Hindlimb muscle (tissue), 1 donor: ENCODE measurements at regions not wholly inside any gene's neighbourhood (a gene's known extent, or its start where the extent isn't known, plus 50 kb on each side); places are given as distances from the start of the nearest gene placed in this dataset.
"Not testable (repeated sequence)": the region's sequence is repeated elsewhere in the genome, so short reads cannot be mapped to it uniquely, and the experiment has no call there.

Source experiments
- DNase-seq: peaks from one replicate; pipeline ENCODE4 v3.0.0-alpha.2; 2013

- no peak for DNase-seq
Observed at GRCh38 chr6:130675072-130675471, 152.1 kb upstream of the SMLR1 start.

DNA sequence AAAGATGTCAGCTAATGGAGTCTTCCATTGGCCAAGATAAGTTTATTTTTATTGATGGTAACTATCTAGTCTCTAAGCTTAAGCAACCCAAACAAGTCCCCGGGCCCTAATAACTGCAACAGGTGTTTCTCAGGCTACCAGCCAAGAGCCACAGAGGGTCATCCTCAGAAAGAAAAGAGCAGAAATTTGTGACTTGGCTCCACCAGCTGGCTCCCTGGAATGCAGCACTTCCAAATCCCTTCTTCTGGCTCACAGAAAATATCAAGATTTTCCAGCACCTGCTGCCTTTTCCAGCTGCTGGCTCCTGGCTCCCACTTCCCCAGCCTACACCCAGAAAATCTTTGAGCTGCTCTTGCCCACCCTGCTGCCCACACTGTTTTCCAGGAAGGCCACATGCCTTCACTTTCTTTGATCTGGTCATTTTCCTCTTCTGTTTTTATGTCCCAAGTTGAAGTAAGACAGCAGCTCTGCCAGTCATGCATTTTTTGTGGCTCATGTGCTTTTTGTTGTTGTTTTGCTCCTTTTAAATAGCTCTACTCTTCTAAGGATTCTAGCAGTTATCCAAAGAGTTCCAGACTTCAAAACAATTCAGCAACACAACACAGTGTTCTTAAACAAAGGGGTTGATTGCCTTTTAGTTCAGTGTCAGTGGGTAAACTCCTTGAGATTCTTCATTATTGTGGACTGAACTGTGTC lies 151.0 kb upstream of the SMLR1 start:
- peak; percentile 63 for DNase-seq

DNA sequence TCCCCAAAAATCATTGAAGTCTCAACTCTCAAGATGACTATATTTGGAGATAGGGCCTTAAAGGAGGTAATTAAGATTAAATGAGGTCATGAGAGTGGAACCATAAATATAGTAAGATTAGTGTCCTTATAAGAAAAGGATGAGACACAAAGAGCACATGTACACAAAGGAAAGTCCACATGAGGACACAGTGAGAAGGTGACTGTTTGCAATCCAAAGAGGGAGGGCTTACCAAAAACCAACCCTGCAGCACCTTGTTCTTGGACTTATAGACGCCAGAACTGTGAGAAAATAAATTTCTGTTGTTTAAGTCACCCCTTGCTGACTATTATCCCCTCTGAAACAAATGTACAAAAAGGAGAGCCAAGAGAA lies 150.4 kb upstream of the SMLR1 start:
- DNase-seq: no peak

DNA sequence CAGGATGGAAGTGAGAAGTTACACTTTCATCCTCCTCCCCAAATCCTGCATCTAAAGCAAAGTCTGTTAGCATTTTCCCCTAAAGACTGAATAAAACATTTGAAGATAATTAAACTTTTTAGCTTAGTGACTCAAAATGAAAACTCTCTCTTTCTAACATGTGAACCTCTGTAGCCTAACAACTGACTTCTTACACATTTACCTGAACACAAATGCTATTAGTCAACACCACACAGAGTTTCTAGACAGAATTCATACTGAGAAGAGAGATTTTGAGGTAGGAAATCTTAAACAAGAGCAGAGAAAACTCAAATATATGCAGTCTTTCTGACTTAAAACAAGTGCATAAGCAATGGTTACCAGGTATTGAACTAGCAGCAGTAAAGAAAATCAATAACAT lies 149.9 kb upstream of the SMLR1 start:
- DNase-seq: no peak

DNA sequence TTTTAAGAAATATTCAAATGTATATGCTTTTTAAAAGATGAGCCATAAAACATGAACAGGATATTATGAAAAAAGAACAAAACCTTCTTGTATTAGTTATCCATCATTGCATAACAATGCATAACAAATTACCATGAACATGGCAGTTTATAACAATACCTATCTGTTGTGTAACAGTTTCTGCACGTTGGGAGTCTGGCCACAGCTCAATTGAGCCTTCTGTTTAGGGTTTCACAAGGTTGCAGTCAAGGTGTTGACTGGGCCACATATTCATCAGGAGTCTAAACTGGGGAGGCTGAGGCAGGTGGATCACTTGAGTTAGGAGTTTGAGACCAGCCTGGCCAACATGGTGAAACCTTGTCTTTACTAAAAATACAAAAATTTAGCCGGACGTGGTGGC lies 149.4 kb upstream of the SMLR1 start:
- no peak for DNase-seq

DNA sequence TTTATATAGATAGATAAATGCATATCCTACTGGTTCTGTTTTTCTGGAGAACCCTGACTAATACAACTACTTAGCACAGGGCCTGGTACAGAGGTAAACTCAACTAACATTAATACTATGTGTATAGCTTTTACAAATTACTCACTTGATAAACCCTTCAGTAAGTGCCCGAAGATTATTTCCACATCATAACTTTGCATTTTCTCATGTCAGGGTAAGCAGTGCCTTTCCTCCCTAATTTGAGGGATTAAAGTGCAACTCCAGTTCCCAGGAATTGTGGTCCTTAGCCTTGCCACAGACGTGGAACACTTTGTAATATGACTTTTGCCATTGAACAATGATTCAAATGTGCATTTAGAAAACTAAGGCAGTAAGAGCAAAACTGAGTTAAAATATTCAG lies 147.5 kb upstream of the SMLR1 start:
- DNase-seq: no peak

DNA sequence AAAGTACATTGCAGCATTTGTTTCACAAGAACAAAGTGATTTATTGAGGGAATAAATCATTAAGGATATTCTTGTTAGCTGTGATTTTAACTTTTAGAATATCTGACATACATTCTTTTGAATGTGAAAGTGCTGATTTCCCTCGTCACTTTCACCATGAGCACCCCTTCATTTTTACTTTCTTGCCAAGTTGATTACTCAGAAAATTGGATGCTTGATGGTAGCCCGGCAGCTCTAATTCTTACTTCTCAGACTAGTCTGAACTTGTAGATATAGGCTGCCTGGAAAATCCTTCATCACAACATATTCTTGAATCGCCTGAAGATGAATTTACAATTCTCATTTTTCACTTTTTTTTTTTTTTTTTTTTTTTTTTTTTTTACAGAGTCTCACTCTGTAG lies 147.1 kb upstream of the SMLR1 start:
- DNase-seq: no peak

GRCh38 chr6:130681028-130681427 lies 146.2 kb upstream of the SMLR1 start:
- no peak for DNase-seq

DNA sequence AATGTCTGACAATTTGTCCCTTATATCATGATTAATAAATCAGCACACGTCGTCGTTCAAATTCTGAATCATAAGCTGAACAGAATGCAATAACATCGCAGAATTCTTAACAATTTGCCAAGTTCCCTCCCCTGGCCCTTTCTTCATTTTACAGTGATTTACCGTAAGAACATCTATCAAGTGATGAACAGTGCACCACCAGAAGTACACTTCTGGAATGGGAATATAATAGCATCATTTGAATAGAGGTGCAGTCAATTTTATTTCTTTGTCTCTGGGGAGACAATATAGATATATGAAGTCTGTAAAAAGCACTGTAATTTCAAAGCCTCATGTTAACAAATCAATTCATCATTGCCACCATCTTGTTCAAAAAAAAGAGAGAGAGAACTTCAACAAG lies 145.1 kb upstream of the SMLR1 start:
- no peak for DNase-seq

GRCh38 chr6:130683761-130684517 lies 143.3 kb upstream of the SMLR1 start:
- DNase-seq: no peak

DNA sequence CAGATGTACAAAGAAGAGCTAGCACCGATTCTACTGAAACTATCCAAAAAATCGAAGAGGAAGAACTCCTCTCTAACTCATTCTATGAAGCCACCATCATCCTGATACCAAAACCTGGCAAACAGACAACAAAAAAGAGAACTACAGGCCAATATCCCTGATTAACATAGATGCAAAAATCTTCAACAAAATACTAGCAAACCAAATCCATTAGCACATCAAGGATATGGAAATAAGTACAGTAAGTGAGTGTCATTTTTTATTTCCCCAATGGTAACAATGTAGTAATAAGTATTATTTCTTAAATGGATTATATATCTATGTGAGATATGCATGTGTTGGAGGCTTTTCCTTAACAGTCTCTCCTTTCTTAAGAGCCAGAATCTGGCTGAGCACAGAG lies 134.5 kb upstream of the SMLR1 start:
- no peak for DNase-seq

- DNase-seq: no peak
Observed at GRCh38 chr6:130693944-130694343, 133.3 kb upstream of the SMLR1 start.

- DNase-seq: no peak
Observed at GRCh38 chr6:130694606-130695005, 132.6 kb upstream of the SMLR1 start.

- no peak for DNase-seq
Observed at GRCh38 chr6:130696806-130697205, 130.4 kb upstream of the SMLR1 start.

DNA sequence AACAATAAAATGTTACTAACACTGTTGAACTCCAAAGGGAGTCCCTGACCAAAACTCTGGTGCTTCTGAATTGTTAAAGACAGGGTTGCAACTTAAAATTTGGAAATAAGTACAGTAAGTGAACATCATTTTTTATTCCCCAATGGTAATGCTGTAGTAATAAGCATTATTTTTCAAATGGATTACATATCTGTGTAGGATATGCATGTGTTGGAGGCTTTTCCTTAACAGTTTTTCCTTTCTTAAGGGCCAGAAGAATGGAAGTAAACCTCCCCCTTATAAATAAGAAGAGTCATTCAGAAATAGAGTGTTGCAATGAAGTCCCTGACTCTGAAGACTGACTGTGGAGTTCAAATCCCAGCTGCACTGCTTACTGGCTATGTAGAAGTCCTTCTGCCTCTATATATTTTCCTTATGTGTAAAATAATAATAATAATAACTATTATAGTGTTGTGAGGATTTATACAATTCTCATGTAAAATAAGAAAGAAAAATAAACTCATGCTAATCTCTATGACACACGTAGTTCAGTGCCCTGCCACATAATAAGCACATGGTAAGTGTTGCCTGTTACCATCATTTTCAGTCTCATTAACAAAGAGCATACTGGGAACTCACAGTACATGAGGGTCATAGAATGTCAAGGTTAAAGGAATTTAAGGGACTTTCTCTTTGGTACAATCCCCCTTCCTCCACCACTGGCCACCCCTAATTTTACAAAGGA lies 129.8 kb upstream of the SMLR1 start:
- DNase-seq: no peak

- no peak for DNase-seq
Observed at GRCh38 chr6:130697995-130698535, 129.1 kb upstream of the SMLR1 start.

GRCh38 chr6:130699742-130700141 lies 127.5 kb upstream of the SMLR1 start:
- no peak for DNase-seq

- DNase-seq: no peak
Observed at GRCh38 chr6:130700397-130700796, 126.8 kb upstream of the SMLR1 start.

DNA sequence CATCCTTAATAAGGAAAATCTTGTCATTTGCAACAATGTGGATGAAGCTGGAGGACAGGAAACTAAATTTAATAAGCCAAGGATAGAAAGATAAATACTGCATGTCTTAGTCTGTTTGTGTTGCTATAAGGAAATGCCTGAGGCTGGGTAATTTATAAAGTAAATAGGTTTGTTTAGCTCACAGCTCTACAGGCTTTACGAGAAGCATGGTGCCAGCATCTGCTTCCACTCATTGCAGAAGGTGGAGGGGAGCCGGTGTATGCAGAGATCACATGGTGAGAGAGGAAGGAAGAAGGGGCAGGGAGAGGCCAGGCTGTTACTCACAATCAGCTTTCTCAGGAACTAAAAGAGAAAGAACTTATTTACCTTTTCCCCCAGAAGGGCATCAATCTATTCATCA lies 118.9 kb upstream of the SMLR1 start:
- DNase-seq: no peak

GRCh38 chr6:130711641-130712040 lies 115.6 kb upstream of the SMLR1 start:
- DNase-seq: not testable (repeated sequence)

GRCh38 chr6:130713144-130713543 lies 114.1 kb upstream of the SMLR1 start:
- DNase-seq: no peak

DNA sequence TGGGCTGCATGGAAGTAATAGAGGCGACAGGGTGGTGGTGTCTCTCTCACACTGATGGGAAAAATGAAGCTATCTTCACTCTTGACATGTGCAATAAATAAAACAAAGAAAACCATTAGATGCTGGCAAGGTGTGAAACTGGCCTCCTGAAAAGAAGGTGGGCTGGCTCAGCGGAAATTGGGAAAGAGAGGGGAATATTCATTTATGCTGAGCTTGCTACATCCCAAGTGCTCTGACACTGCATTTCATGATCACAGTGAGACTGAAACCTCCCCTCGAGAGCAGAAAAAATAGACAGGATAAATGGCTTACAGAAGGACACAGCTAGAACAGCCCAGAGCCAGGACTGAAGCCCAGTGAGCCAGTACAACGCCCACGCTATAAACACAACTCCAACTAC lies 112.1 kb upstream of the SMLR1 start:
- no peak for DNase-seq

GRCh38 chr6:130716466-130716865 lies 110.7 kb upstream of the SMLR1 start:
- DNase-seq: no peak

DNA sequence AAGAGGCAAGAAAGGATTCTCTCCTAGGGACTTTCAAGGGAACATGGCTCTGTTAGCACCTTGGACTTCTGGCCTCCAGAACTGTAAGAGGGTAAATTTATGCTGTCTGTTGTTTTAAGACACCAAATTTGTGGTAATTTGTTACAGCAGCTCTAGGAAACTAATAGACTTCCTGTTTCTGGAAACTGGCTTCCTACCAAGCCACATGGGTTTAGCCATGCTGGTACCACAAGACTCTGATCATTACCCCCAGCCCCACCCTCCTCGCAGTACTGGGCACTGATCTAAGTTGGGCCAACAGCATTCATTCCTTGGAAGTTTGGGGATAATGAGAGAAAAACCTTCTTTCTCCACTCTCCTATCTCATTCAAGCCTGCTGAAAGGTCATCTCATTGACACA lies 109.5 kb upstream of the SMLR1 start:
- DNase-seq: no peak
